ENCODE measurements at regions not wholly inside any gene's neighbourhood (a gene's known extent, or its start where the extent isn't known, plus 50 kb on each side); places are given as distances from the start of the nearest gene placed in this dataset.

DNA sequence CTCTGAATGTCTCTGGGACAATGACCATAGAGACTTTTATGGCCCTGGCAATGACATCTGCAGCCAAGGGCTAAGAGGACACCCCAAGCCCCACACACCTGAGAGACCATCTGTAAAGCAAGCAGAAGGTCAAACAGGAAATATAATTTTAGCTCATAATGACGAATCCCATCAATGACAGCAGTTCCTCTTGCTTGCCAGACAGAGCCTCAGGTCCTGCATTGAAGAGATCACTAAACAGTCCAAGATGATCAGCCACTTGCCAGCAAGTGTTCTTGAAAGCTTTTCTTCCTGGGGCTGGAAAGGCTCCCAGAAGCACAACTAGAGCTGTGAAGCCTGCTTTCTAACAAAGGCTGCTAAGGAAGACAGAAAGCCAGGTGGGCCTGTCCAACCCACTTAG lies 993.7 kb upstream of the AUTS2 start:
- Mint-ChIP-seq H3K36me3 (ENCODE audit: low read depth) (peaks cover 24% of the 10 kb centered on the region; the same call in 2 of the 3 replicates), H3K27me3 (ENCODE audit: insufficient read depth, low read depth, poor library complexity) (no peaks in the 10 kb centered on the region)

More for the DNA sequence above, 993.7 kb upstream of the AUTS2 start:
- H3K4me1 ChIP-seq (ENCODE audit: insufficient read depth) = no peaks in the 10 kb centered on the region
- H3F3A ChIP-seq (replicated peaks; ENCODE audit: low read depth) = no peaks in the 10 kb centered on the region
- TF ChIP-seq JUNB (IDR thresholded peaks at IDR 0.05; ENCODE audit: unreplicated experiment) (no peak), CREB1 (CRISPR knock-in tag; IDR thresholded peaks at IDR 0.05; ENCODE audit: low read depth) (no peak), ZNF331 (CRISPR knock-in tag; IDR thresholded peaks at IDR 0.05; ENCODE audit: low read depth) (no peak), EZH2phosphoT487 (IDR thresholded peaks at IDR 0.05; ENCODE audit: unreplicated experiment) (no peak), ZNF114 (CRISPR knock-in tag; IDR thresholded peaks at IDR 0.05) (no peak), POLR2AphosphoS5 (IDR thresholded peaks at IDR 0.05; ENCODE audit: low read depth) (no peak), STAT1 (IDR thresholded peaks at IDR 0.05; ENCODE audit: unreplicated experiment) (no peak), EZH2 (IDR thresholded peaks at IDR 0.05; ENCODE audit: low read depth, unreplicated experiment) (no peak)
- TF ChIP-seq, protein P1, sequence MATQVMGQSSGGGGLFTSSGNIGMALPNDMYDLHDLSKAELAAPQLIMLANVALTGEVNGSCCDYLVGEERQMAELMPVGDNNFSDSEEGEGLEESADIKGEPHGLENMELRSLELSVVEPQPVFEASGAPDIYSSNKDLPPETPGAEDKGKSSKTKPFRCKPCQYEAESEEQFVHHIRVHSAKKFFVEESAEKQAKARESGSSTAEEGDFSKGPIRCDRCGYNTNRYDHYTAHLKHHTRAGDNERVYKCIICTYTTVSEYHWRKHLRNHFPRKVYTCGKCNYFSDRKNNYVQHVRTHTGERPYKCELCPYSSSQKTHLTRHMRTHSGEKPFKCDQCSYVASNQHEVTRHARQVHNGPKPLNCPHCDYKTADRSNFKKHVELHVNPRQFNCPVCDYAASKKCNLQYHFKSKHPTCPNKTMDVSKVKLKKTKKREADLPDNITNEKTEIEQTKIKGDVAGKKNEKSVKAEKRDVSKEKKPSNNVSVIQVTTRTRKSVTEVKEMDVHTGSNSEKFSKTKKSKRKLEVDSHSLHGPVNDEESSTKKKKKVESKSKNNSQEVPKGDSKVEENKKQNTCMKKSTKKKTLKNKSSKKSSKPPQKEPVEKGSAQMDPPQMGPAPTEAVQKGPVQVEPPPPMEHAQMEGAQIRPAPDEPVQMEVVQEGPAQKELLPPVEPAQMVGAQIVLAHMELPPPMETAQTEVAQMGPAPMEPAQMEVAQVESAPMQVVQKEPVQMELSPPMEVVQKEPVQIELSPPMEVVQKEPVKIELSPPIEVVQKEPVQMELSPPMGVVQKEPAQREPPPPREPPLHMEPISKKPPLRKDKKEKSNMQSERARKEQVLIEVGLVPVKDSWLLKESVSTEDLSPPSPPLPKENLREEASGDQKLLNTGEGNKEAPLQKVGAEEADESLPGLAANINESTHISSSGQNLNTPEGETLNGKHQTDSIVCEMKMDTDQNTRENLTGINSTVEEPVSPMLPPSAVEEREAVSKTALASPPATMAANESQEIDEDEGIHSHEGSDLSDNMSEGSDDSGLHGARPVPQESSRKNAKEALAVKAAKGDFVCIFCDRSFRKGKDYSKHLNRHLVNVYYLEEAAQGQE (IDR thresholded peaks at IDR 0.05; ENCODE audit: unreplicated experiment) = no peak
- TF ChIP-seq, protein P2, sequence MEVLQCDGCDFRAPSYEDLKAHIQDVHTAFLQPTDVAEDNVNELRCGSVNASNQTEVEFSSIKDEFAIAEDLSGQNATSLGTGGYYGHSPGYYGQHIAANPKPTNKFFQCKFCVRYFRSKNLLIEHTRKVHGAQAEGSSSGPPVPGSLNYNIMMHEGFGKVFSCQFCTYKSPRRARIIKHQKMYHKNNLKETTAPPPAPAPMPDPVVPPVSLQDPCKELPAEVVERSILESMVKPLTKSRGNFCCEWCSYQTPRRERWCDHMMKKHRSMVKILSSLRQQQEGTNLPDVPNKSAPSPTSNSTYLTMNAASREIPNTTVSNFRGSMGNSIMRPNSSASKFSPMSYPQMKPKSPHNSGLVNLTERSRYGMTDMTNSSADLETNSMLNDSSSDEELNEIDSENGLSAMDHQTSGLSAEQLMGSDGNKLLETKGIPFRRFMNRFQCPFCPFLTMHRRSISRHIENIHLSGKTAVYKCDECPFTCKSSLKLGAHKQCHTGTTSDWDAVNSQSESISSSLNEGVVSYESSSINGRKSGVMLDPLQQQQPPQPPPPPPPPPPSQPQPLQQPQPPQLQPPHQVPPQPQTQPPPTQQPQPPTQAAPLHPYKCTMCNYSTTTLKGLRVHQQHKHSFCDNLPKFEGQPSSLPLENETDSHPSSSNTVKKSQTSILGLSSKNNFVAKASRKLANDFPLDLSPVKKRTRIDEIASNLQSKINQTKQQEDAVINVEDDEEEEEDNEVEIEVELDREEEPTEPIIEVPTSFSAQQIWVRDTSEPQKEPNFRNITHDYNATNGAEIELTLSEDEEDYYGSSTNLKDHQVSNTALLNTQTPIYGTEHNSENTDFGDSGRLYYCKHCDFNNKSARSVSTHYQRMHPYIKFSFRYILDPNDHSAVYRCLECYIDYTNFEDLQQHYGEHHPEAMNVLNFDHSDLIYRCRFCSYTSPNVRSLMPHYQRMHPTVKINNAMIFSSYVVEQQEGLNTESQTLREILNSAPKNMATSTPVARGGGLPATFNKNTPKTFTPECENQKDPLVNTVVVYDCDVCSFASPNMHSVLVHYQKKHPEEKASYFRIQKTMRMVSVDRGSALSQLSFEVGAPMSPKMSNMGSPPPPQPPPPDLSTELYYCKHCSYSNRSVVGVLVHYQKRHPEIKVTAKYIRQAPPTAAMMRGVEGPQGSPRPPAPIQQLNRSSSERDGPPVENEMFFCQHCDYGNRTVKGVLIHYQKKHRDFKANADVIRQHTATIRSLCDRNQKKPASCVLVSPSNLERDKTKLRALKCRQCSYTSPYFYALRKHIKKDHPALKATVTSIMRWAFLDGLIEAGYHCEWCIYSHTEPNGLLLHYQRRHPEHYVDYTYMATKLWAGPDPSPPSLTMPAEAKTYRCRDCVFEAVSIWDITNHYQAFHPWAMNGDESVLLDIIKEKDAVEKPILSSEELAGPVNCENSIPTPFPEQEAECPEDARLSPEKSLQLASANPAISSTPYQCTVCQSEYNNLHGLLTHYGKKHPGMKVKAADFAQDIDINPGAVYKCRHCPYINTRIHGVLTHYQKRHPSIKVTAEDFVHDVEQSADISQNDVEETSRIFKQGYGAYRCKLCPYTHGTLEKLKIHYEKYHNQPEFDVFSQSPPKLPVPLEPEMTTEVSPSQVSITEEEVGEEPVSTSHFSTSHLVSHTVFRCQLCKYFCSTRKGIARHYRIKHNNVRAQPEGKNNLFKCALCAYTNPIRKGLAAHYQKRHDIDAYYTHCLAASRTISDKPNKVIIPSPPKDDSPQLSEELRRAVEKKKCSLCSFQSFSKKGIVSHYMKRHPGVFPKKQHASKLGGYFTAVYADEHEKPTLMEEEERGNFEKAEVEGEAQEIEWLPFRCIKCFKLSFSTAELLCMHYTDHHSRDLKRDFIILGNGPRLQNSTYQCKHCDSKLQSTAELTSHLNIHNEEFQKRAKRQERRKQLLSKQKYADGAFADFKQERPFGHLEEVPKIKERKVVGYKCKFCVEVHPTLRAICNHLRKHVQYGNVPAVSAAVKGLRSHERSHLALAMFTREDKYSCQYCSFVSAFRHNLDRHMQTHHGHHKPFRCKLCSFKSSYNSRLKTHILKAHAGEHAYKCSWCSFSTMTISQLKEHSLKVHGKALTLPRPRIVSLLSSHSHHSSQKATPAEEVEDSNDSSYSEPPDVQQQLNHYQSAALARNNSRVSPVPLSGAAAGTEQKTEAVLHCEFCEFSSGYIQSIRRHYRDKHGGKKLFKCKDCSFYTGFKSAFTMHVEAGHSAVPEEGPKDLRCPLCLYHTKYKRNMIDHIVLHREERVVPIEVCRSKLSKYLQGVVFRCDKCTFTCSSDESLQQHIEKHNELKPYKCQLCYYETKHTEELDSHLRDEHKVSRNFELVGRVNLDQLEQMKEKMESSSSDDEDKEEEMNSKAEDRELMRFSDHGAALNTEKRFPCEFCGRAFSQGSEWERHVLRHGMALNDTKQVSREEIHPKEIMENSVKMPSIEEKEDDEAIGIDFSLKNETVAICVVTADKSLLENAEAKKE (CRISPR knock-in tag; IDR thresholded peaks at IDR 0.05) = no peak
- TF ChIP-seq, protein P3, sequence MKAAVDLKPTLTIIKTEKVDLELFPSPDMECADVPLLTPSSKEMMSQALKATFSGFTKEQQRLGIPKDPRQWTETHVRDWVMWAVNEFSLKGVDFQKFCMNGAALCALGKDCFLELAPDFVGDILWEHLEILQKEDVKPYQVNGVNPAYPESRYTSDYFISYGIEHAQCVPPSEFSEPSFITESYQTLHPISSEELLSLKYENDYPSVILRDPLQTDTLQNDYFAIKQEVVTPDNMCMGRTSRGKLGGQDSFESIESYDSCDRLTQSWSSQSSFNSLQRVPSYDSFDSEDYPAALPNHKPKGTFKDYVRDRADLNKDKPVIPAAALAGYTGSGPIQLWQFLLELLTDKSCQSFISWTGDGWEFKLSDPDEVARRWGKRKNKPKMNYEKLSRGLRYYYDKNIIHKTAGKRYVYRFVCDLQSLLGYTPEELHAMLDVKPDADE (IDR thresholded peaks at IDR 0.05) = no peak
- no peak overlapping the region for H3K4me2 ChIP-seq
- peaks cover 94% of the 10 kb centered on the region for H3K9me3 Mint-ChIP-seq
- ATAC-seq = no peak
- DNase-seq (ENCODE audit: low spot score) = no peak
- H3K4me3 ChIP-seq = no peak overlapping the region
- H3K9me2 ChIP-seq (ENCODE audit: insufficient read depth) = no peaks in the 10 kb centered on the region
- no peak overlapping the region for H3K27ac ChIP-seq (ENCODE audit: low read depth)
- no peaks in the 10 kb centered on the region for H4K20me1 ChIP-seq (replicated peaks; ENCODE audit: insufficient read depth)
- H3K27me3 ChIP-seq (ENCODE audit: insufficient read depth) = no peaks in the 10 kb centered on the region
- H3K36me3 ChIP-seq (ENCODE audit: insufficient read depth) = peaks cover 6% of the 10 kb centered on the region; the same call in 1 of the 2 replicates
- no peak overlapping the region for H2AFZ ChIP-seq
- no peaks in the 10 kb centered on the region for H3K79me2 ChIP-seq (replicated peaks; ENCODE audit: insufficient read depth)
- H3K4me3 Mint-ChIP-seq = no peak overlapping the region
- no peak overlapping the region for H3K27ac Mint-ChIP-seq
- no peaks in the 10 kb centered on the region for H3K4me1 Mint-ChIP-seq
